ENCODE measurements at regions not wholly inside any gene's neighbourhood (a gene's known extent, or its start where the extent isn't known, plus 50 kb on each side); places are given as distances from the start of the nearest gene placed in this dataset.

DNA sequence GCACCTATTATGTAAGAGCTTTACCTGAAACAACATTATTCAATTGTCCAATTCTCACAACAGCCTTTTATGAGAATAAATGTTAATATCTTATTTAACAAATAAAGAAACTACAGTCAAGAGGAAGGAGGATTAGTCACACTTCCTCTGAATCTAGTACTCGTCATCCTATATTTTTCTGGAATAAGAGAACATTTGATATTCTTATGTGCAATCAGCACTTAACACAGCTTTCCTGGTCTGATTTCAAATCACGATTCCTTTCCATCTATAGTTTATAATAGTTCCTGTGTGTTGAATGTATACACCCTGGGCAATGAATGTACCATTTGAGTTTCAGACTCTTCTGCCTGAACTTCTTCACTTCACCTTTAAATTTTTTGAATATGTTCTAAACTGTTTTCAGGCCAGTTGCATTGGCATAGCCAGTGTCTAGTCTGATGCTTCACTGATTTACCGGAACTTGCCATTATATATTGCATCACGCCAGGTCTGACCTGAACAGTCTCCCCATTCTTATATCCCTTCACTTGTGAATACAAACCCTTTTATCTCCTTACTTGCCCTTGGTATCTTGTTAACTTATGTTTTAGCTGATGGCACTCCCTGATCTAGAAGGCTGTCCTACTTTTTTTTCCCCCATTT lies 698.3 kb downstream of the MAT2B start:
- TF ChIP-seq, protein P1, sequence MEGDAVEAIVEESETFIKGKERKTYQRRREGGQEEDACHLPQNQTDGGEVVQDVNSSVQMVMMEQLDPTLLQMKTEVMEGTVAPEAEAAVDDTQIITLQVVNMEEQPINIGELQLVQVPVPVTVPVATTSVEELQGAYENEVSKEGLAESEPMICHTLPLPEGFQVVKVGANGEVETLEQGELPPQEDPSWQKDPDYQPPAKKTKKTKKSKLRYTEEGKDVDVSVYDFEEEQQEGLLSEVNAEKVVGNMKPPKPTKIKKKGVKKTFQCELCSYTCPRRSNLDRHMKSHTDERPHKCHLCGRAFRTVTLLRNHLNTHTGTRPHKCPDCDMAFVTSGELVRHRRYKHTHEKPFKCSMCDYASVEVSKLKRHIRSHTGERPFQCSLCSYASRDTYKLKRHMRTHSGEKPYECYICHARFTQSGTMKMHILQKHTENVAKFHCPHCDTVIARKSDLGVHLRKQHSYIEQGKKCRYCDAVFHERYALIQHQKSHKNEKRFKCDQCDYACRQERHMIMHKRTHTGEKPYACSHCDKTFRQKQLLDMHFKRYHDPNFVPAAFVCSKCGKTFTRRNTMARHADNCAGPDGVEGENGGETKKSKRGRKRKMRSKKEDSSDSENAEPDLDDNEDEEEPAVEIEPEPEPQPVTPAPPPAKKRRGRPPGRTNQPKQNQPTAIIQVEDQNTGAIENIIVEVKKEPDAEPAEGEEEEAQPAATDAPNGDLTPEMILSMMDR (IDR thresholded peaks at IDR 0.05), result no peak
- no peak for TF ChIP-seq POLR2A (IDR thresholded peaks at IDR 0.05)
